ENCODE measurements at regions not wholly inside any gene's neighbourhood (a gene's known extent, or its start where the extent isn't known, plus 50 kb on each side); places are given as distances from the start of the nearest gene placed in this dataset.

DNA sequence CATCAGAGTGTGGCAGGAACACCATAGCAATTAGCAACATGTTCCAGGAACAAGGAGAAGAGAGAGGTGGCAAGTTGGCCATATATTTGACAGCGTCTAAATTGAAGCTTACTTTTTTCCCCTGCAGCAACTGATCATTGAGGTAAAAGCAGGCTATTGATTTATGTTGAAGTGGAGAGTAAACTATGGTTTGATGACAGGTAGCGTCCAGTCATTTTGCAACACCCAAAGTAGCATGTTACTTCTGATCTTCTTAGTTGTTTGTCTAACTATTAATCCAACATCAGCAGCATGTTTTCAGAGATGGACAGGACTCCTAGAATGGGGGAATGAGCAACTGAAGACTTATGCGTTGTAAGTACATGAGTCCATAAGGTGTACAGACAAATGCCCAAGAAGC is 225.8 kb downstream of the ZPLD1 start (continued):
- TF ChIP-seq, protein P1, sequence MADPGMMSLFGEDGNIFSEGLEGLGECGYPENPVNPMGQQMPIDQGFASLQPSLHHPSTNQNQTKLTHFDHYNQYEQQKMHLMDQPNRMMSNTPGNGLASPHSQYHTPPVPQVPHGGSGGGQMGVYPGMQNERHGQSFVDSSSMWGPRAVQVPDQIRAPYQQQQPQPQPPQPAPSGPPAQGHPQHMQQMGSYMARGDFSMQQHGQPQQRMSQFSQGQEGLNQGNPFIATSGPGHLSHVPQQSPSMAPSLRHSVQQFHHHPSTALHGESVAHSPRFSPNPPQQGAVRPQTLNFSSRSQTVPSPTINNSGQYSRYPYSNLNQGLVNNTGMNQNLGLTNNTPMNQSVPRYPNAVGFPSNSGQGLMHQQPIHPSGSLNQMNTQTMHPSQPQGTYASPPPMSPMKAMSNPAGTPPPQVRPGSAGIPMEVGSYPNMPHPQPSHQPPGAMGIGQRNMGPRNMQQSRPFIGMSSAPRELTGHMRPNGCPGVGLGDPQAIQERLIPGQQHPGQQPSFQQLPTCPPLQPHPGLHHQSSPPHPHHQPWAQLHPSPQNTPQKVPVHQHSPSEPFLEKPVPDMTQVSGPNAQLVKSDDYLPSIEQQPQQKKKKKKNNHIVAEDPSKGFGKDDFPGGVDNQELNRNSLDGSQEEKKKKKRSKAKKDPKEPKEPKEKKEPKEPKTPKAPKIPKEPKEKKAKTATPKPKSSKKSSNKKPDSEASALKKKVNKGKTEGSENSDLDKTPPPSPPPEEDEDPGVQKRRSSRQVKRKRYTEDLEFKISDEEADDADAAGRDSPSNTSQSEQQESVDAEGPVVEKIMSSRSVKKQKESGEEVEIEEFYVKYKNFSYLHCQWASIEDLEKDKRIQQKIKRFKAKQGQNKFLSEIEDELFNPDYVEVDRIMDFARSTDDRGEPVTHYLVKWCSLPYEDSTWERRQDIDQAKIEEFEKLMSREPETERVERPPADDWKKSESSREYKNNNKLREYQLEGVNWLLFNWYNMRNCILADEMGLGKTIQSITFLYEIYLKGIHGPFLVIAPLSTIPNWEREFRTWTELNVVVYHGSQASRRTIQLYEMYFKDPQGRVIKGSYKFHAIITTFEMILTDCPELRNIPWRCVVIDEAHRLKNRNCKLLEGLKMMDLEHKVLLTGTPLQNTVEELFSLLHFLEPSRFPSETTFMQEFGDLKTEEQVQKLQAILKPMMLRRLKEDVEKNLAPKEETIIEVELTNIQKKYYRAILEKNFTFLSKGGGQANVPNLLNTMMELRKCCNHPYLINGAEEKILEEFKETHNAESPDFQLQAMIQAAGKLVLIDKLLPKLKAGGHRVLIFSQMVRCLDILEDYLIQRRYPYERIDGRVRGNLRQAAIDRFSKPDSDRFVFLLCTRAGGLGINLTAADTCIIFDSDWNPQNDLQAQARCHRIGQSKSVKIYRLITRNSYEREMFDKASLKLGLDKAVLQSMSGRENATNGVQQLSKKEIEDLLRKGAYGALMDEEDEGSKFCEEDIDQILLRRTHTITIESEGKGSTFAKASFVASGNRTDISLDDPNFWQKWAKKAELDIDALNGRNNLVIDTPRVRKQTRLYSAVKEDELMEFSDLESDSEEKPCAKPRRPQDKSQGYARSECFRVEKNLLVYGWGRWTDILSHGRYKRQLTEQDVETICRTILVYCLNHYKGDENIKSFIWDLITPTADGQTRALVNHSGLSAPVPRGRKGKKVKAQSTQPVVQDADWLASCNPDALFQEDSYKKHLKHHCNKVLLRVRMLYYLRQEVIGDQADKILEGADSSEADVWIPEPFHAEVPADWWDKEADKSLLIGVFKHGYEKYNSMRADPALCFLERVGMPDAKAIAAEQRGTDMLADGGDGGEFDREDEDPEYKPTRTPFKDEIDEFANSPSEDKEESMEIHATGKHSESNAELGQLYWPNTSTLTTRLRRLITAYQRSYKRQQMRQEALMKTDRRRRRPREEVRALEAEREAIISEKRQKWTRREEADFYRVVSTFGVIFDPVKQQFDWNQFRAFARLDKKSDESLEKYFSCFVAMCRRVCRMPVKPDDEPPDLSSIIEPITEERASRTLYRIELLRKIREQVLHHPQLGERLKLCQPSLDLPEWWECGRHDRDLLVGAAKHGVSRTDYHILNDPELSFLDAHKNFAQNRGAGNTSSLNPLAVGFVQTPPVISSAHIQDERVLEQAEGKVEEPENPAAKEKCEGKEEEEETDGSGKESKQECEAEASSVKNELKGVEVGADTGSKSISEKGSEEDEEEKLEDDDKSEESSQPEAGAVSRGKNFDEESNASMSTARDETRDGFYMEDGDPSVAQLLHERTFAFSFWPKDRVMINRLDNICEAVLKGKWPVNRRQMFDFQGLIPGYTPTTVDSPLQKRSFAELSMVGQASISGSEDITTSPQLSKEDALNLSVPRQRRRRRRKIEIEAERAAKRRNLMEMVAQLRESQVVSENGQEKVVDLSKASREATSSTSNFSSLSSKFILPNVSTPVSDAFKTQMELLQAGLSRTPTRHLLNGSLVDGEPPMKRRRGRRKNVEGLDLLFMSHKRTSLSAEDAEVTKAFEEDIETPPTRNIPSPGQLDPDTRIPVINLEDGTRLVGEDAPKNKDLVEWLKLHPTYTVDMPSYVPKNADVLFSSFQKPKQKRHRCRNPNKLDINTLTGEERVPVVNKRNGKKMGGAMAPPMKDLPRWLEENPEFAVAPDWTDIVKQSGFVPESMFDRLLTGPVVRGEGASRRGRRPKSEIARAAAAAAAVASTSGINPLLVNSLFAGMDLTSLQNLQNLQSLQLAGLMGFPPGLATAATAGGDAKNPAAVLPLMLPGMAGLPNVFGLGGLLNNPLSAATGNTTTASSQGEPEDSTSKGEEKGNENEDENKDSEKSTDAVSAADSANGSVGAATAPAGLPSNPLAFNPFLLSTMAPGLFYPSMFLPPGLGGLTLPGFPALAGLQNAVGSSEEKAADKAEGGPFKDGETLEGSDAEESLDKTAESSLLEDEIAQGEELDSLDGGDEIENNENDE (IDR thresholded peaks at IDR 0.05; ENCODE audit: insufficient replicate concordance, low read length), result no peak
